ENCODE measurements at regions not wholly inside any gene's neighbourhood (a gene's known extent, or its start where the extent isn't known, plus 50 kb on each side); places are given as distances from the start of the nearest gene placed in this dataset.

- no peak for DNase-seq
Measured at GRCh38 chrX:38856670-38857265, 55.5 kb downstream of the MID1IP1 start.

DNA sequence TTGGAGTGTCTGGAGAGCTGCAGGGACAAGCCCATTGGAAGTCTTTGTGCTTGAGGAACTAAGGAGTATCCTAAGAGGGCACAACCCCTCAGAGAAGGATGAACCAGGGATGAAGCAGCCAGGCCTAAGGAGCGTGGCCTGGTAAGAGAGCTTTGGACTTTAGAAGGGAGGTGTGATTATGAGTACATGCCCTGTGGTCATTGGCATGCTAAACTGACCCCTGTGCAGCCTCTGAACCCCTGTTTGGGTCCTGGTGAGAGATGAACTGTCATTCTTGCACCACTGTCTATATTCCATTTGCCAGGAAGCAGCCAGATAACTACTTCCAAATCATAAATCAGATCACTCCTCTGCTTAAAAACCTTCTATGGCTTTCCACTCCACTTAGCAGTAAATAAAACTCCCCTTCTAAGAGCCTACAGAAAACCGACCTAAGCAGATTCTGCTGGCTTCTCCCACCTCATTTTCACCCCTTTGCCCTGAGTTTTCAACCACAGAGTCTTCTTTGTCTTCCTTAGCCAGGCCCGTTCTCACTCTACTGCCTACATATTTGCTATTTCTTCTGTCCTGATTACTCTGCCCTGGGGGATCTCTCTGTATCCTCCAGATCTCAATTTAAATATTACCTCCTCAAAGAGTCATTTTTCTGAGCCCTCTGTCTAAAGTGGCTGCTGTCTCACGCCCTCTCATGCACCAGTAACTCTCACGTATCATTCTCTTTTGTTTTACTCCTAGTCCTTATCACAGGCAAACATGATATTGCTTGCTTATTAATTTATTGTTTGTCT, 56.7 kb downstream of the MID1IP1 start:
- no peak for DNase-seq

GRCh38 chrX:38859602-38860001, 58.3 kb downstream of the MID1IP1 start:
- no peak for DNase-seq

DNA sequence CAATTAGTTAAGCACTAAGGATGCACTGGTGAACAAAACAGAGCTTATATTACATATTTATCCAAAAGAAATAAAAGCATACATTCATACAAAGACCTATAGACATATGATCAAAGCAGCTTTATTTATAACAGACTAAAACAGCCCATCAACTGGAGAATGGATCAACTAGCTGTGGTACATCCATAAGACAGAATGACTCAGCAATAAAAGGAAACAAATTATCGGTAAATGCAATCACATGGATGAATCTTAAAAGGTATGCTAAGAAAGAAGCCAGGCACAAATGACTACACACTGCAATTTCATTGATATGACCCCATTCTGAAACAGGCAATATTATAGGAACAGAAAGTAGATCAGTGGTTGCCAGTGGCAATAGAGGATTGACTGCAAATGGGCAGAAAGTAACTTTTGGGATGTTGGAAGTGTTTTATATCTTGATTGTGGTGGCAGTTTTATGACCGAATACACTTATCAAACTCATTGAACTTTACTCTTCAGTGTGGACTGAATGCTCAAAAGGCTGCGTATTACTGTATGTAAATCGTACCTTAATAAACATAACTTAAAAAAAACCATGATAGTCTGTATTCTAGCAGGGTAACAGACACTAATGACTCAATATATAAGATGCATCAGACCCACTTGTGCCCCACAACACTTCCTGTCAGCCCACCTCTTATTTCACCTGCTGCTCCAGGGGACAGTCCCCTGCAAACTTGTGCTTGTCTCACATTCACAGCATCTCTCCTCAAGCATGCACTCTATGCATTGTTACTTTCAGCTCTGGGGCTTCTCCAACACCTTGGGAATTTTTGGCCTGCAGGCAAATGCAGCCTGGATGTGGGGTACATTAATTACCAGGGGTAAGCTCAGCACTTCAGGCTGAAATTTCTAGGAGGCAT, 59.1 kb downstream of the MID1IP1 start:
- DNase-seq = no peak

DNA sequence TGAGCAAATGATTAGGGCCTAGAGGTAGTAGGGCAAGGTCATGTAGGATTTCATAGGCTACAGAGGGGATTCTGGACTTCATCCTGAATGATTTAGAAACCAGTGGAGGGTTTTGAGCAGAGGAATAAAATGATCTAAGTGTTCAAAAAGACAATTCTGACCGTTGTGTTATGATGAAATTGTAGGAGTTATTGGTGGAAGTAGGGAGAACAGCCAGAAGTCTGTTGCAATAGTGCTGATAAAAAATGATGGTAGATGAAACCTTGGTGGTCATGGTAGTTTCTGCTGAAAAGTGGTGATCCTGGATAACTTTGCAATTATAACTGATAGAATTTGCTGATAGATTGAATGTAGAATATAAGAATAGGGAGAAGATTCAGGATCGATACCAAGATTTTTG, 60.2 kb downstream of the MID1IP1 start:
- no peak for DNase-seq

DNA sequence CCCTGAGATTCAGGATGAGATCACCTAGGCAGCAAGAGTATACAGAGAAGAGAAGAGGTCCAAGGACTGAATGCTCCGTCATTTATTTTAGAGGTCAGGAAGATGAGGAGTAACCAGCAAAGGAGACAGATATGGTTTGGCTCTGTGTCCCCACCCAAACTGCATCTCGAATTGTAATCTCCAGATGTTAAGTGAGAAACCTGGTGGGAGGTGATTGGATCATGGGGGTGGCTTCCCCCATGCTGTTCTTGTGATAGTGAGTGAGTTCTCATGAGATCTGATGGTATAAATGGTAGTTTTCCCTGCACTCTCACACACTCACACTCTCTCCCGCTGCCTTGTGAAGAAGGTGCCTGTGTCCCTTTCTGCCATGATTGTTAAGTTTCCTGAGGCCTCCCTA, 60.8 kb downstream of the MID1IP1 start:
- DNase-seq = no peak

- no peak for DNase-seq
Measured at GRCh38 chrX:38864165-38864564, 62.9 kb downstream of the MID1IP1 start.

- no peak for DNase-seq
Measured at GRCh38 chrX:38868321-38868720, 67.1 kb downstream of the MID1IP1 start.

DNA sequence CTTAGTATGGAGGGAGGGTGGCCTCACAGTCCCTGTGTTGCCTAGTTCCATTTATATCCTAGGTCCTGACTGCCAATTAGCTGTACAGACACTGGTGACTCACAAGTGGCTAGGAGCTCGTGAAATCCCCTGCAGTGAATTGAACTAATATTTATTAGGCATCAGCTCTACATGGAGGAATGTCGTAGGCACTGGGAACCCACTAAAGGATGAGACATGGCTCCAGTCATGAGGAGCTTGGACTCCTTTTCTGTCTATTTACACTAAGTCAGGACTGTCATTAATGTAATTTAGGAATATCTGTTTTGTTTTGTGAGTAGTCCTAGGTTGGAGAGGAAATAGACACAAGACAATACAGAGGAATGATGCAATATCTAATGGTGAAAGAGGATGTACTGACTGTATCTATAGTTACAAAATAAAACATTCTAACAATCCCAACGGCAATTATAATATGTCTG, 67.7 kb downstream of the MID1IP1 start:
- DNase-seq = no peak

- no peak for DNase-seq
Measured at GRCh38 chrX:38870361-38870895, 69.2 kb downstream of the MID1IP1 start.

- no peak for DNase-seq
Measured at GRCh38 chrX:38871129-38872029, 70.1 kb downstream of the MID1IP1 start.

GRCh38 chrX:38877366-38877765, 76.1 kb downstream of the MID1IP1 start:
- no peak for DNase-seq

DNA sequence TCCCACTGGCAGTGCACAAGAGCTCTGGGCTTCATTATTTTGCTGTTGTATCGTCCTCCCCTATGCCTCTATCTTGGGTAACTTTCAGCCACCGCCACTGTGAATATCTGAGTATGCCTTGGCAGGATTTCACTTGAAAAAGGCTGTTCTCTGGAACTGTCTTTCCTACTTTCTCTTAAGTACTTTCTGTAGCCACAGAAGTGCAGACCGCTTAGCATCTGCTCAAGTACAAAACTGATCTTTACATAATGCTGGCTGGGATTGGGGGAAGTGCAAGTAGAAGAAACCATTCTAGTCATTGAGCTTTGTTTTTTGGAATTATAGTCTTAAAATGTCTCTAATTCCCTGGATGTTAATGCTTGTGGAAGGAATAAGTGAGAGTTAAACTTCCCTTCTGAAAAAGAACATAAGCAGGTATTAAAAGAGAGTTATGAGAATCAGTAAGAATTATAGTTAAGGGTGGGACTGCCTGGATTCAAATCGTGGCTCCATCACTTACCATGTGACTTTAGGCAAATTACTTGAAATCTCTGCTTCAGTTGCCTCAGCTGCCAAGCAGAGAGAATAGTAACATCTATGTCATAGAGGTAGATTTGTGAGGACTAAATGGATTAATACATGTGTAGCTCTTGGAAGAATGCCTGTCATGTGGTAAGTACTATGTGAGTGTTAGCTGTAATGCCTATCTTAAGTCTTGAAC, 77.5 kb downstream of the MID1IP1 start:
- no peak for DNase-seq

DNA sequence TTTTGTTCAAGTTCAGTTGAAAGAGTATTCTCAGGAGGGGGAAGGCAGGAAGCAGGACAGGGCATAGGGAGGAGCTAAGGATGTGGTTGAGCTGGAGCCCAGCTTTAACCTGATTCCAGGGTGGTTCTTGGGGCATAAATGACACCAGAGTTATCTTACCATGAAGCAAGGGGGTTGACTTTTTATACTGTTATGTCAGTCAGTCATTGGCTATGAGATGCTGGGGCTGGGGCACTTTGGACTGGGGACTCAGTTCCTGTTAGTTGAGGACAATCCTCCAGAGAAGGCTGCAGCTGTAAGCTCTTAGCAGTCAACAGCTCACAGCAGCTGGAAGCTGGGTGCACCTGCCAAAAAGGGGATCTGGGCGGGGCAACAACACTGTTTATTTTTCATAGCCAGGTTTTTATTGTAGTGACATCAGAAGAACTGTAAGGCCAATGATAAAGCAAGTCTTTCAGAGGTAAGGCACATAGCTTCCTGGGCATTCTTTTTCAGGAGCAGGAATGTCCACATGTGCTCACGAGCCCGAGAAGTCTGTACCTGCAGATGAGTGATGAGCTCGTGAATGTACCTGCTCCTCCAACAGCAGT, 78.5 kb downstream of the MID1IP1 start:
- no peak for DNase-seq

- DNase-seq = no peak
Measured at GRCh38 chrX:38880296-38880854, 79.1 kb downstream of the MID1IP1 start.

DNA sequence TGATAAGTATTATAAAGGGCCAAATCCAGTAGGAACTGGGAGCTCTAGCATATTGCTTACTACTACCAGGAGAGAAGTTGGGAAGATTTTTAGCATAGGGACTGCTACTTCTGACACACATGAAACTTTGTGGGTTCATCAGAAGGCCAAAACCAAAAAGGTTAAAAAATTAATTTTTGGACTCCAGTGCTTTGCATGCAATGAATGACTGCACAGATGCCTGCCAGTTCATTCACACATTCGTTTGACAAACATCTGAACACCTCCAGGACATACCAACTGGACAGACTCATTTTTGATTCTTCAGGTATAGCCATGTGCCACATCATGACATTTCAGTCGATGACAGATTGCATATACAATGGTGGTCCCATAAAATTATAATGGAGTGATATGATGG, 79.8 kb downstream of the MID1IP1 start:
- DNase-seq = no peak

DNA sequence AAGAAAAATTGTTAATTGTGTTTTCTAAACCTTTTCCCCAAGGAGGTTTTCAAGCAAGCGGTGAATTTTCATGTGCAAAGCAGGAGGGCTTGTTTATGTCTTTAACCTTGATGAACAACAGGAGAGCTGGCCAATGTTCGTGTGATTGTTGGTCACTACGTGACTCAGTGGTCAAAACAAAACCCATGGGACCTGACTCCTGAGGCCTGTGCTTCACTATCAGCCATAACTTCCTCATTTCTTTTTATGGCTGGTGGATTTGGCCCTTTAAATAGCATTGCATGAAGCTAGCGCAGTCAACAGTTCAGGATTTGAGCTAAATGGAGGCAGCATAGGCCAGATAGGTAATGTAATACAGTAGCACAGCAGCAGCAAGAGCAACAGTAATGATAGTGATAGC, 80.5 kb downstream of the MID1IP1 start:
- no peak for DNase-seq

DNA sequence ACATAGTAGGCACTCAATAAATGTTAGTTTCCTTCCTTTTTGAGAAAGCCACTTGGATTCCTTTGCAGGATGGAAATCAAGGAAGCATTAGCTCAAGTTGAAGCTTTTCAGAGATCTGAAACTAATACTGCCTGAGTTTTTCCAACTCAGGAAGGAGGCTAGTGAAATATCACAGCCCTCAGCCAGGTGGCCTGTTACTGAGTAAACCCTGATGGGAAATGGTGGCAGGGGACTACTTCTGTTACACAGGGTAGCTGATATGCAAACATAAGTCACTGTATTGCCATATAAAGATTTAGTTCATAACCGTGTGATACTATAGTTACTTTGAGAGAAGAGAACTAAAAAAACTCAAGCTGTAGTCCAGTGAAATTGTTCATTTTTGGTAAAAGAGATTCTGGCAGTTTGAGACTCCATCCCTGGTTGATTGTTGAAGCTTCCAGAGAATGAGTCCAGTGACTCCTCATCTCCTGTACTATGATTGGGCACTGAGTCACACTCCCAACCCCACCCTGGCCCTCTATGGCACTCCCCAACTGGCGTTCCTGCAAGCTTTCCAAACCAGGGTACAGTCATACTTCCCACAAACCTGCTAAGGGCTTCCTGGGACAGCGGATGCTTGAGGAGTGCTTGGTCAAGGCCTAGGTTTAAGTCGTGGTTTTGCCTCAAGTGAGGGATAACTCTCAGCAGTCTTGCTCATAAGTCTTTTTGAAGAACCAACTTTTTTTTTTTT, 81.8 kb downstream of the MID1IP1 start:
- no peak for DNase-seq

GRCh38 chrX:38886112-38886511, 84.9 kb downstream of the MID1IP1 start:
- DNase-seq = no peak

DNA sequence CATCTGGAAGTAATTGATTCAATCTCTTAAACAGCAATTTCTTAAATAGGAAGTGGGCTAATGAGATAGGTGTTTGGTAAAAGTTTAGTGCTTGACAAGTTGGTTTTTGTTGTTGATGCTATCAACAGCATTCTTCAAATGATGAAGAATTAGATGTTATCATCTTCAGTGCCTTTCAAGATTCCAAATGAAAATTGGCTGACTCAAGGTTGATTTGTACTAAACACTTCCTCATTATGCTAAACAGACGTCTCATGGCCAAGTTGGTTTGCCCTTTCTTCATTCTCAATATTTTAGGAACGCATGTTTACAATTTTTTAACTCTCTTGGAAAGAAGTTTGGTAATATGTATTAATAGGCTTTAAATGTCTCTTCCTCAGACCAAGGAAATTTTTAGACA, 86.0 kb downstream of the MID1IP1 start:
- no peak for DNase-seq
